Breast epithelium (tissue), 4 donors: ENCODE measurements at regions not wholly inside any gene's neighbourhood (a gene's known extent, or its start where the extent isn't known, plus 50 kb on each side); places are given as distances from the start of the nearest gene placed in this dataset.
A peak's percentile ranks its signal among the peaks of the same experiment; 100 is the strongest.

Experiments
- DNase-seq, 2 donors: peaks; one replicate each; pipeline ENCODE4 v3.0.0-alpha.2; 2019; ENCODE audit warnings: low spot score in 2 of 2
- H3K27ac ChIP-seq, 2 donors: fragments of 200-600 bp; sonication (generic) in 1 of 2; one replicate each; pipeline ENCODE4 v1.5.1; 2016 to 2019; ENCODE audit warnings: mild to moderate bottlenecking in 1 of 2
- H3K27me3 ChIP-seq, 2 donors: fragments of 200-600 bp; sonication (generic) in 1 of 2; one replicate each; pipeline versions ENCODE4 v1.5.1 to v1.6.0; 2017 to 2019; ENCODE audit warnings: control low read depth in 1 of 2, mild to moderate bottlenecking in 1 of 2
- H3K36me3 ChIP-seq: fragments of 200-600 bp; one replicate; pipeline ENCODE4 v1.5.1; 2019
- H3K4me1 ChIP-seq, 2 donors: fragments of 200-600 bp; sonication (generic); one replicate each; pipeline ENCODE4 v1.5.1; 2016 to 2019; ENCODE audit warnings: control low read depth in 1 of 2
- H3K4me3 ChIP-seq, 3 donors: fragments of 200-600 bp; sonication (generic); 1 replicate in 2 of 3; 2 replicates in 1 of 3; pipeline ENCODE4 v1.5.1; 2016 to 2019; ENCODE audit warnings: mild to moderate bottlenecking in 3 of 3, moderate library complexity in 2 of 3
- H3K9me3 ChIP-seq, 2 donors: fragments of 200-600 bp; sonication (generic) in 1 of 2; one replicate each; pipeline ENCODE4 v1.5.1; 2016 to 2019; ENCODE audit warnings: control low read depth in 1 of 2
- POLR2A ChIP-seq: fragments of 450-650 bp; IDR thresholded peaks from one replicate; pipeline ENCODE4 v1.6.1; 2016; ENCODE audit warnings: antibody characterized with exemption, mild to moderate bottlenecking, moderate library complexity
- POLR2AphosphoS5 ChIP-seq, 3 donors: sonication (generic); formaldehyde crosslinking; IDR thresholded peaks; one replicate each; pipeline ENCODE4 v1.6.1; 2017; ENCODE audit warnings: antibody characterized with exemption in 3 of 3
- intact Hi-C: fragments of 100-400 bp; cut with DNase I; formaldehyde crosslinking; loops from one replicate; pipeline ENCODE4 v1.15.1; 2023; ENCODE audit warnings: low total_unique reads
- TF ChIP-seq, protein P1 (sequence below), 3 donors: fragments of 450-650 bp; IDR thresholded peaks; one replicate each; pipeline ENCODE4 v1.5.1; 2016 to 2017; ENCODE audit warnings: antibody characterized with exemption in 3 of 3, mild to moderate bottlenecking in 3 of 3, moderate library complexity in 3 of 3

DNA sequence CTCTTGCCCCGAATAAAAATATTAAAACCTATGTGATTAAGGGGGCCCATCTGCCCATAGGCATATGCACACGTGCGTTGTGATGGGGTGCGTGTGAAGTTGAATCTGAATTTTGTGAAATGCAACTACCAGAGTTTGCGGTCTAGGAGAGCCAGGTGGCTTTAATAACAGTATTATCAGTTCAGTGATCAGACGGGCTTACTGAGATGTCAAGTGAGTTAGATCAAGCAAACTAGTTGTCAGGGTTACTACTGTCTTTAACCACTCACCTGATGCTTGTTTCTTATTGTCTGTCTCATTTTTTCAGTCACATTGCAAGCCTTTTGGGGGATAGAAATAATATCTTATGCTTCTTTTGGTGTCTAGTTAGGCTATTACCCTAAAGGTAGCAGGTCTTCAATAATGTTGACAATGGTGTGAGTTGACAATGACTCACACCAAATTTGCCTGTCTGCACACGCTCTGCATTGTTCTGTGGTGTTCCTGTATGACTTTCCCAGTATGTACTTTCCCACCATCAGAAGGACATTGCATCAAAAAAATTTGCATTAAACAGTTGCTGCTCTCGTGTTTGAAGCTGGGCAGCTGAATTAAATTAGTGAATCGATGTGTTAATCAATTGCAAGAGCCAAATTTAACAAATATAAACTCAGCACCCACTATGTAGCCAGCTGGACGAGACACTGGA is 103.1 kb upstream of the NAA20 start:
- H3K27me3 ChIP-seq, result no peaks in the 10 kb centered on the region
- no peaks in the 10 kb centered on the region for H3K36me3 ChIP-seq
- no peak for TF ChIP-seq POLR2A
- TF ChIP-seq, protein P1, sequence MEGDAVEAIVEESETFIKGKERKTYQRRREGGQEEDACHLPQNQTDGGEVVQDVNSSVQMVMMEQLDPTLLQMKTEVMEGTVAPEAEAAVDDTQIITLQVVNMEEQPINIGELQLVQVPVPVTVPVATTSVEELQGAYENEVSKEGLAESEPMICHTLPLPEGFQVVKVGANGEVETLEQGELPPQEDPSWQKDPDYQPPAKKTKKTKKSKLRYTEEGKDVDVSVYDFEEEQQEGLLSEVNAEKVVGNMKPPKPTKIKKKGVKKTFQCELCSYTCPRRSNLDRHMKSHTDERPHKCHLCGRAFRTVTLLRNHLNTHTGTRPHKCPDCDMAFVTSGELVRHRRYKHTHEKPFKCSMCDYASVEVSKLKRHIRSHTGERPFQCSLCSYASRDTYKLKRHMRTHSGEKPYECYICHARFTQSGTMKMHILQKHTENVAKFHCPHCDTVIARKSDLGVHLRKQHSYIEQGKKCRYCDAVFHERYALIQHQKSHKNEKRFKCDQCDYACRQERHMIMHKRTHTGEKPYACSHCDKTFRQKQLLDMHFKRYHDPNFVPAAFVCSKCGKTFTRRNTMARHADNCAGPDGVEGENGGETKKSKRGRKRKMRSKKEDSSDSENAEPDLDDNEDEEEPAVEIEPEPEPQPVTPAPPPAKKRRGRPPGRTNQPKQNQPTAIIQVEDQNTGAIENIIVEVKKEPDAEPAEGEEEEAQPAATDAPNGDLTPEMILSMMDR (IDR thresholded peaks at IDR 0.05), result no peak
- TF ChIP-seq POLR2AphosphoS5 (IDR thresholded peaks at IDR 0.05), result no peak
- peak overlapping the region in 1 of 2 donors; percentile 78 for H3K27ac ChIP-seq
- no peak for DNase-seq
- H3K4me3 ChIP-seq, result no peak overlapping the region
- intact Hi-C loops, result no loop called here
- no peaks in the 10 kb centered on the region for H3K9me3 ChIP-seq
- peaks cover 4 to 7% of the 10 kb centered on the region in 2 donors for H3K4me1 ChIP-seq

DNA sequence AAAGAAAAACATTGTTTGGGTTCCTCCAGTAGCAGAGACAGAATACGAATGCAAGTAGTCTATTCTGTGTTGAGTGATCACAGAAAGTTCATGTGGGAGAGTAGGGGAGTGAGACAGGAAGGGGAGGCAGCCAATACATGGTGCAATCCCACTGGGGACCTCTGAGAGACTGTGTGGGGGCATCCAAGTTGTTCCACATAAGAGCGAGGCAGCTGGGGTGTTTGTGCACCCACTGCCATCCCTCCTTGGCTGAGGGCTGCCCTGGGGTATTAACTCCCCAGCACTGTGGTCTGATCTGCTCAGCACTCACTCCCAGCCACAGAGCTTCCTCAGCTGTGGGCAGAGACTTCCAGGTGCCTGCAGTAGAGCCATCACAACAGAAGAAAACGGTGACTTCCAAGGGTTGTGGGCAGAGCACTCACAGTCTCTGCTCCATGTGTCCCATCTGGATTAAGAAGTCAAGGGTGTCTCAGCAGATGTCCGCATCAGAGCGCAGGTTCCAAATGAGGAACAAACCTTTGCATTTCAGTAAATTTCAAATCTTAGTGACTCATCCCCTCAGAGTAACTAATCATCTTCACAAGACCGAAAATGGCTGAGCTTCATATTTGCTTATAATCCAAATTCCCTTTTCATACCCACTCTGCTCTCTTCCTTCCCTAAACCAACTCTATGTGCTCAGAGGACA is 101.9 kb upstream of the NAA20 start:
- H3K9me3 ChIP-seq, result no peaks in the 10 kb centered on the region
- TF ChIP-seq POLR2AphosphoS5 (IDR thresholded peaks at IDR 0.05) (no peak), POLR2A (no peak)
- TF ChIP-seq, protein P1 (IDR thresholded peaks at IDR 0.05), result no peak
- intact Hi-C loops, result no loop called here
- no peak overlapping the region for H3K4me3 ChIP-seq
- peaks cover 4 to 7% of the 10 kb centered on the region in 2 donors for H3K4me1 ChIP-seq
- no peak for DNase-seq
- peak overlapping the region; percentile 46 to 78 for H3K27ac ChIP-seq
- H3K27me3 ChIP-seq, result no peaks in the 10 kb centered on the region
- H3K36me3 ChIP-seq, result no peaks in the 10 kb centered on the region

DNA sequence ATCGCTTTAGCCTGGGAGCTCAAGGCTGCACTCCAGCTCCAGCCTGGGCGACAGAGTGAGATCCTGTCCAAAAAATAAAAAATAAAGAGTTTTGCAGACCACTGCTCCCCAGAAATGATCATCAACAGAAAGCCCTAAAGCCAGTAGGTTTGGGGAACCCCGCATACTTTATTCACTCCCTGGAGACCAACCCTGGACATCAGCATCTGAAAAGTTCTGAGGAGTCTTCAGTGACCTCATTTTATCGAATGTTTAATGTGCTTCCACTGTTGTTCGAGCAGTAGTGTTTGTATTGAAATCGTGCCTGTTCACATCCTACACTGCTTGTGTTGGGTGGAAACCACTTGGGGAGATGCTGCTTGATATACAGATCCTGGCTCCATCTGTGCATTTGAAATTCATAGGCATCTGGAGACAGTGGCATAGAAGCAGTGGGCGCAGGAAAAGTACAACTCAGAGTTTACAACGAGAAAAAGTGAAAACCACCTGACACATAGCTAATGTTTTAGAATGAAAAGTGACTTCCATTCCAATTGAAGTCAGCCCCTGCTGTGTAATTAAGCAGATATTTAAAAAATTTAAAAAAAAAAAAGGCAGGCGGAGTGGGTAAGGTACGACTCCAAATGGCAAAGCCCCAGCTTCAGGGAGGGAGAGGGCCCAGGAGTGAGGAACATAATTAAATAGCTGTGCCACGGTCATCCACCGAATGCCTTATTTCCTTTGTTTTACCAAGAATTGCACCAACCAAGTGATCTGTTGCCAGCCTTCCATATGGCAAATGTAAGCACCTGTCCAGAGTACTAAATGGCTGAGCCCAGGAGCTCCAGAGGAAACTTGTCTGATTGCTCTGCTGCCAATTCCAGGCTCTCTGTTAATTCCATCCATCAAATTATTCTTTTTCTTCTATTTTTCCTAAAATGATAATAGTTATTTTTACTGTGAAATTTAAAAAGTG is 100.4 kb upstream of the NAA20 start:
- Histone ChIP-seq H3K27me3 (no peaks in the 10 kb centered on the region), H3K27ac (peak overlapping the region; percentile 33 to 78), H3K36me3 (no peaks in the 10 kb centered on the region), H3K4me3 (no peak overlapping the region), H3K9me3 (no peaks in the 10 kb centered on the region), H3K4me1 (peaks cover 4 to 7% of the 10 kb centered on the region in 2 donors)
- TF ChIP-seq POLR2AphosphoS5 (IDR thresholded peaks at IDR 0.05) (no peak), POLR2A (no peak)
- TF ChIP-seq, protein P1 (IDR thresholded peaks at IDR 0.05), result no peak
- intact Hi-C loops, result no loop called here
- no peak for DNase-seq

DNA sequence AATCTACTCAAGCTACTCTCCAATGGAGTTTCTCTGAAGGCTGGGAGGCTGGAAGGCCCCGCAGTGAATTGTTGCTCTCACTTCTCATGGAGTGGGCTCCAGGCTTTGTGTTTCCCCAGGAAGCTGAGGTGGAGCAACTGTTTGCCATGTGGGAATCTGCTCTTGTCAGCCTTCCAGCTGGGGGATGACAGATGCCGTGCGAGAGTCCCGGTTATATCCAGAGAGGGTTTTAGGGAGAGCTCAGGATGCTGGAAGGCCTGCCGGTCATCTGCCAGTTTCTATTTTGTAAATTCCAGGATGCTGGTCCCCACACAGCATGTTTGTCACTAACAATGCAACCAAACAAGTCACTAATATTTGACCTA is 98.2 kb upstream of the NAA20 start:
- Histone ChIP-seq H3K27ac (no peak overlapping the region), H3K9me3 (no peaks in the 10 kb centered on the region), H3K4me1 (peaks cover 4 to 7% of the 10 kb centered on the region in 2 donors), H3K27me3 (no peaks in the 10 kb centered on the region), H3K4me3 (no peak overlapping the region), H3K36me3 (no peaks in the 10 kb centered on the region)
- intact Hi-C loops, result no loop called here
- DNase-seq, result no peak
- no peak for TF ChIP-seq POLR2AphosphoS5 (IDR thresholded peaks at IDR 0.05)
- TF ChIP-seq, protein P1 (IDR thresholded peaks at IDR 0.05), result no peak
- no peak for TF ChIP-seq POLR2A
